Testis (tissue), 2 donors: ENCODE measurements at regions not wholly inside any gene's neighbourhood (a gene's known extent, or its start where the extent isn't known, plus 50 kb on each side); places are given as distances from the start of the nearest gene placed in this dataset.

Experiments
- POLR2A ChIP-seq: fragments of 450-650 bp; IDR thresholded peaks from one replicate; pipeline ENCODE4 v1.6.1; 2017; ENCODE audit warnings: antibody characterized with exemption, mild to moderate bottlenecking, moderate library complexity
- TF ChIP-seq, protein P1 (sequence below), 3 experiments: fragments of 450-650 bp in 2 of 3; fragments of 200-600 bp in 1 of 3; sonication (generic) in 1 of 3; IDR thresholded peaks; one replicate each; pipeline ENCODE4 v1.5.1; 2016 to 2019; ENCODE audit warnings: antibody characterized with exemption in 3 of 3, mild to moderate bottlenecking in 2 of 3, moderate library complexity in 1 of 3

DNA sequence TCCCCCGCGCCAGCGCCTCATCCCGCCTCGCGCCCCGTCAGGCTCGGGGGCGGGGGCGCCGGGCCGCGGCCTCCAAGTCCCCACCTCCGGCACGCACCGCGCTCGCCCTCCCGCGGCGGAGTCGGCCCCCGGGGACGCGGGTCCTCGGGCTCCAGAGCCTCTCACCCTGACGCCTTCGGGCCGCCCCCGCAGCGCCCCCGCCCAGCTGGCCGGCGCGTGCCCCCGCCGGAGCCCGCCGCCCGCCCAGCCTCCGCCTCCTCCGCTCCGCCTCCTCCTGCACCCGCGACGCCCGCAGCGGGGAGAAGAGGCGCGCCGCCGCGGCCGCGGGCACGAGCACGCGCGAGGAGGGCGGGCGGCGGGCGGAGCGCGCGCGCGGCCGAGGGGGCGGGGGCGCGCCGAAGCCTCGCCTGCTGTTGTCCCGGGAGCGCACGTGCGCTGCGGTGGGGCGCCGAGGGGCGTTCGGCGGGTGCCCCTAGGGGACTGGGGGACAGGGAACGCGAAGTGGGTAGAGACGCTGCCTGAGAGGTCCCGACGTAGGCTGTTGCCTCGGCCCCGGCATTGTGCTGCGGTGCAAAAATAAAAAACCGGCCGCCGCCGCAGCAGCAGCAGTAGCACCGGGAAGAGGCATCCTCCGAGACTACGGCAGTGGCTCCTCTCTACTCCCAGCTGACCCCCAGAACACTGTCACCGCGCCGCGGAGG lies 87.4 kb upstream of the ARHGAP32 start:
- TF ChIP-seq, protein P1, sequence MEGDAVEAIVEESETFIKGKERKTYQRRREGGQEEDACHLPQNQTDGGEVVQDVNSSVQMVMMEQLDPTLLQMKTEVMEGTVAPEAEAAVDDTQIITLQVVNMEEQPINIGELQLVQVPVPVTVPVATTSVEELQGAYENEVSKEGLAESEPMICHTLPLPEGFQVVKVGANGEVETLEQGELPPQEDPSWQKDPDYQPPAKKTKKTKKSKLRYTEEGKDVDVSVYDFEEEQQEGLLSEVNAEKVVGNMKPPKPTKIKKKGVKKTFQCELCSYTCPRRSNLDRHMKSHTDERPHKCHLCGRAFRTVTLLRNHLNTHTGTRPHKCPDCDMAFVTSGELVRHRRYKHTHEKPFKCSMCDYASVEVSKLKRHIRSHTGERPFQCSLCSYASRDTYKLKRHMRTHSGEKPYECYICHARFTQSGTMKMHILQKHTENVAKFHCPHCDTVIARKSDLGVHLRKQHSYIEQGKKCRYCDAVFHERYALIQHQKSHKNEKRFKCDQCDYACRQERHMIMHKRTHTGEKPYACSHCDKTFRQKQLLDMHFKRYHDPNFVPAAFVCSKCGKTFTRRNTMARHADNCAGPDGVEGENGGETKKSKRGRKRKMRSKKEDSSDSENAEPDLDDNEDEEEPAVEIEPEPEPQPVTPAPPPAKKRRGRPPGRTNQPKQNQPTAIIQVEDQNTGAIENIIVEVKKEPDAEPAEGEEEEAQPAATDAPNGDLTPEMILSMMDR (IDR thresholded peaks at IDR 0.05): no peak
- TF ChIP-seq POLR2A: no peak
